ENCODE measurements at regions not wholly inside any gene's neighbourhood (a gene's known extent, or its start where the extent isn't known, plus 50 kb on each side); places are given as distances from the start of the nearest gene placed in this dataset.

DNA sequence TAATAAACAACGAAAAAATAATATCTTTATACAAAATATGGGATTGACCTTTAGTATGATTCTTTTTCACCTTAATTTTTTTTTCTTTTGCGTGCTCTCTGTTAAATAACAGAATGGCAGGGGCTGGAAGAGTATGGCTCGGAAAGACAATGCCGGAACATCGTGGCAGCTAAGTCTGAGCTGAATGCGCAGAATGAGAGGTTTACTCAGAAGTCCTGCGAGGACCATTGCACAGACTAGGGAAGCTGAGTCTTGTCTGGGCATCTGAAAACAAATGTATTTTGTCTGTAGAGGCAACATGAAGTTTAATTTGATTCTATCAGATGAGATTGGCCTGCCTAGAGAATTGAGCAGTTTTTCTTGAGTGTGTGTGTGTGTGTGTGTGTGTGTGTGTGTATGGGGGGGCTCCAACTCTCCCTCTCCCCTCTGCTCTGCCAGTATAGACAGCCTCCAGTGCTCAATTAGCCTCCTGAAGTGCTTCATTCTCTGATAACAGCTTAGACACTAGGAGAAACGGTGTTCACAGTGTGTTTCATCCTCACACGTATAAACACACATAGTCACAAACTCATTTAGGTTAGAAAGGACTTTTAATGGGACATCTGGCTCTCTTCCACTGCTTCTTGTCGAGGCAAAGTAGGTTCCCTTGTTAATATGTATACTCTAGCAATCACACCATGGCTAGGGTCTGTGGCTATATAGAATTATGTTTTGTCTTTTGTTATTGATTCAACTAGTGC lies 244.3 kb upstream of the SORL1-AS1 start (continued):
- TF ChIP-seq TCF7 (CRISPR knock-in tag; IDR thresholded peaks at IDR 0.05; ENCODE audit: low read depth) (no peak), NFE2L1 (CRISPR knock-in tag; IDR thresholded peaks at IDR 0.05) (no peak), ZNF423 (CRISPR knock-in tag; IDR thresholded peaks at IDR 0.05) (no peak), RORB (CRISPR knock-in tag; IDR thresholded peaks at IDR 0.05) (no peak), ETV6 (CRISPR knock-in tag; IDR thresholded peaks at IDR 0.05) (no peak)
- TF ChIP-seq, protein P1, sequence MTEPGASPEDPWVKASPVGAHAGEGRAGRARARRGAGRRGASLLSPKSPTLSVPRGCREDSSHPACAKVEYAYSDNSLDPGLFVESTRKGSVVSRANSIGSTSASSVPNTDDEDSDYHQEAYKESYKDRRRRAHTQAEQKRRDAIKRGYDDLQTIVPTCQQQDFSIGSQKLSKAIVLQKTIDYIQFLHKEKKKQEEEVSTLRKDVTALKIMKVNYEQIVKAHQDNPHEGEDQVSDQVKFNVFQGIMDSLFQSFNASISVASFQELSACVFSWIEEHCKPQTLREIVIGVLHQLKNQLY (CRISPR knock-in tag; IDR thresholded peaks at IDR 0.05) = no peak

DNA sequence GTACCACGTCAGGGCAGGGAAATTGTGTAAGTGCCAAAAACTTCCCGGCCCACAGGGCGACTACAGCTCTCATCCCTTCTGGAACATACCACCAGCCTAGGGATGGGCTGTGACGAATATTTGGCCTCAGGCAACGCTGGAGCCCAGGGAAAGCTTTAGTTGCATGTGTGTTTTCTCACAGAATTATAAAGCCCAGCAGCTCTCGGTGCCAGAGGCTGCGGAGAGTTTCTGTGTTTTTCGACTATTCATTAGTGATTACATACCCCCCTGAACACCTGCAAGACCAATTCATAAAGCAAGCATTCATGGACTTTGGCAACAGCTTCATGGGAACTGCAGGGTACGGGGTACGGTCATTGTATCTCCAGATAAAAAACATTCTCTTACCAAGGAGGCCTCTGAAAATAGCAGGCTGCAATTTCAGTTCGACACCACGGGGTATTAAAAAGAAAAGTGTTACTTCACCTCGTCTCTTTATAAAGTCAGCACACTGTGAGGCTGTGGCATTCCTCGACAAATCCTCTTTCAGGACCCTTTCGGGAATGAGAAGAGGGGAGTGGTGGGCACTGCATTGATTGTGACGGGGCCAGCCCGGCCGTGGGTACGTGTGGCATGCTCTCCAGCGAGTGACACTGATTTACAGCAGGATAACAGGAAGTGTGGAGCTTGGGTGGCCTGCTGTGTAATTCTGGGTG lies 243.6 kb upstream of the SORL1-AS1 start:
- Mint-ChIP-seq H3K27me3 (ENCODE audit: low read depth) (no peaks in the 10 kb centered on the region), H3K27ac (peak overlapping the region; percentile 44; the same call in 1 of the 2 replicates), H3K4me1 (peaks cover 34% of the 10 kb centered on the region), H3K4me3 (no peak overlapping the region), H3K9me3 (no peaks in the 10 kb centered on the region), H3K36me3 (no peaks in the 10 kb centered on the region)
- DNase-seq (ENCODE audit: low spot score) (no peak), ATAC-seq (0 out of 2 replicates have a peak, but pooled peaks have one; percentile 24)
- TF ChIP-seq, protein P2, sequence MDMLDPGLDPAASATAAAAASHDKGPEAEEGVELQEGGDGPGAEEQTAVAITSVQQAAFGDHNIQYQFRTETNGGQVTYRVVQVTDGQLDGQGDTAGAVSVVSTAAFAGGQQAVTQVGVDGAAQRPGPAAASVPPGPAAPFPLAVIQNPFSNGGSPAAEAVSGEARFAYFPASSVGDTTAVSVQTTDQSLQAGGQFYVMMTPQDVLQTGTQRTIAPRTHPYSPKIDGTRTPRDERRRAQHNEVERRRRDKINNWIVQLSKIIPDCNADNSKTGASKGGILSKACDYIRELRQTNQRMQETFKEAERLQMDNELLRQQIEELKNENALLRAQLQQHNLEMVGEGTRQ (CRISPR knock-in tag; IDR thresholded peaks at IDR 0.05) = no peak
- TF ChIP-seq ZNF232 (CRISPR knock-in tag; IDR thresholded peaks at IDR 0.05) = no peak
- TF ChIP-seq, protein P3, sequence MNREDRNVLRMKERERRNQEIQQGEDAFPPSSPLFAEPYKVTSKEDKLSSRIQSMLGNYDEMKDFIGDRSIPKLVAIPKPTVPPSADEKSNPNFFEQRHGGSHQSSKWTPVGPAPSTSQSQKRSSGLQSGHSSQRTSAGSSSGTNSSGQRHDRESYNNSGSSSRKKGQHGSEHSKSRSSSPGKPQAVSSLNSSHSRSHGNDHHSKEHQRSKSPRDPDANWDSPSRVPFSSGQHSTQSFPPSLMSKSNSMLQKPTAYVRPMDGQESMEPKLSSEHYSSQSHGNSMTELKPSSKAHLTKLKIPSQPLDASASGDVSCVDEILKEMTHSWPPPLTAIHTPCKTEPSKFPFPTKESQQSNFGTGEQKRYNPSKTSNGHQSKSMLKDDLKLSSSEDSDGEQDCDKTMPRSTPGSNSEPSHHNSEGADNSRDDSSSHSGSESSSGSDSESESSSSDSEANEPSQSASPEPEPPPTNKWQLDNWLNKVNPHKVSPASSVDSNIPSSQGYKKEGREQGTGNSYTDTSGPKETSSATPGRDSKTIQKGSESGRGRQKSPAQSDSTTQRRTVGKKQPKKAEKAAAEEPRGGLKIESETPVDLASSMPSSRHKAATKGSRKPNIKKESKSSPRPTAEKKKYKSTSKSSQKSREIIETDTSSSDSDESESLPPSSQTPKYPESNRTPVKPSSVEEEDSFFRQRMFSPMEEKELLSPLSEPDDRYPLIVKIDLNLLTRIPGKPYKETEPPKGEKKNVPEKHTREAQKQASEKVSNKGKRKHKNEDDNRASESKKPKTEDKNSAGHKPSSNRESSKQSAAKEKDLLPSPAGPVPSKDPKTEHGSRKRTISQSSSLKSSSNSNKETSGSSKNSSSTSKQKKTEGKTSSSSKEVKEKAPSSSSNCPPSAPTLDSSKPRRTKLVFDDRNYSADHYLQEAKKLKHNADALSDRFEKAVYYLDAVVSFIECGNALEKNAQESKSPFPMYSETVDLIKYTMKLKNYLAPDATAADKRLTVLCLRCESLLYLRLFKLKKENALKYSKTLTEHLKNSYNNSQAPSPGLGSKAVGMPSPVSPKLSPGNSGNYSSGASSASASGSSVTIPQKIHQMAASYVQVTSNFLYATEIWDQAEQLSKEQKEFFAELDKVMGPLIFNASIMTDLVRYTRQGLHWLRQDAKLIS (CRISPR knock-in tag; IDR thresholded peaks at IDR 0.05; ENCODE audit: borderline replicate concordance) = no peak
- no peak for TF ChIP-seq NR3C1 (CRISPR knock-in tag; conservative IDR thresholded peaks at IDR 0.05; ENCODE audit: low read depth)
- TF ChIP-seq ZNF671 (CRISPR knock-in tag; IDR thresholded peaks at IDR 0.05) = no peak
- TF ChIP-seq ZNF423 (CRISPR knock-in tag; IDR thresholded peaks at IDR 0.05) = no peak
- POLR2A ChIA-PET = no interaction called here
- CTCF ChIA-PET = no interaction called here

DNA sequence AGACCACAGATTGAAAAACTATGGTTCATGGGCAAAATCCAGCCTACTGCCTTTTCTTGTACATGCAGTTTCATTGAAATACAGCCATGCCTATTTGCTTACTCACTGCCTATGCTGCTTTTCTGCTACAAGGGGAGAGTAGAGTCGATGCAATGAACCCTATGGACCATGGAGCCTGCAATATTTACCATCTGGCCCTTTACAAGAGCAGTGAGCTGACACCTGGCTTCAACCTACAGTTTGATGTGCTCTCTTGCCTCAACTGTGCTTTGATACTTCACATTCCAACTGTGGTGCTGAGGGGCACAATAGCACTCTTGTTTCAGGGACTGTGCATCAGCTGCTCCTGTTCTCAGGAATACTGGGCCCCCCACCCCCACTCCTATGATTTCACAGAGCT lies 239.5 kb upstream of the SORL1-AS1 start:
- POLR2A ChIA-PET = no interaction called here
- DNase-seq (ENCODE audit: low spot score) (no peak), ATAC-seq (no peak)
- TF ChIP-seq, protein P4, sequence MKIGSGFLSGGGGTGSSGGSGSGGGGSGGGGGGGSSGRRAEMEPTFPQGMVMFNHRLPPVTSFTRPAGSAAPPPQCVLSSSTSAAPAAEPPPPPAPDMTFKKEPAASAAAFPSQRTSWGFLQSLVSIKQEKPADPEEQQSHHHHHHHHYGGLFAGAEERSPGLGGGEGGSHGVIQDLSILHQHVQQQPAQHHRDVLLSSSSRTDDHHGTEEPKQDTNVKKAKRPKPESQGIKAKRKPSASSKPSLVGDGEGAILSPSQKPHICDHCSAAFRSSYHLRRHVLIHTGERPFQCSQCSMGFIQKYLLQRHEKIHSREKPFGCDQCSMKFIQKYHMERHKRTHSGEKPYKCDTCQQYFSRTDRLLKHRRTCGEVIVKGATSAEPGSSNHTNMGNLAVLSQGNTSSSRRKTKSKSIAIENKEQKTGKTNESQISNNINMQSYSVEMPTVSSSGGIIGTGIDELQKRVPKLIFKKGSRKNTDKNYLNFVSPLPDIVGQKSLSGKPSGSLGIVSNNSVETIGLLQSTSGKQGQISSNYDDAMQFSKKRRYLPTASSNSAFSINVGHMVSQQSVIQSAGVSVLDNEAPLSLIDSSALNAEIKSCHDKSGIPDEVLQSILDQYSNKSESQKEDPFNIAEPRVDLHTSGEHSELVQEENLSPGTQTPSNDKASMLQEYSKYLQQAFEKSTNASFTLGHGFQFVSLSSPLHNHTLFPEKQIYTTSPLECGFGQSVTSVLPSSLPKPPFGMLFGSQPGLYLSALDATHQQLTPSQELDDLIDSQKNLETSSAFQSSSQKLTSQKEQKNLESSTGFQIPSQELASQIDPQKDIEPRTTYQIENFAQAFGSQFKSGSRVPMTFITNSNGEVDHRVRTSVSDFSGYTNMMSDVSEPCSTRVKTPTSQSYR (CRISPR knock-in tag; IDR thresholded peaks at IDR 0.05) = no peak
- no peak for TF ChIP-seq NR3C1 (CRISPR knock-in tag; conservative IDR thresholded peaks at IDR 0.05; ENCODE audit: low read depth)
- no peak for TF ChIP-seq ZNF396 (CRISPR knock-in tag; IDR thresholded peaks at IDR 0.05; ENCODE audit: borderline replicate concordance)
- TF ChIP-seq, protein P5, sequence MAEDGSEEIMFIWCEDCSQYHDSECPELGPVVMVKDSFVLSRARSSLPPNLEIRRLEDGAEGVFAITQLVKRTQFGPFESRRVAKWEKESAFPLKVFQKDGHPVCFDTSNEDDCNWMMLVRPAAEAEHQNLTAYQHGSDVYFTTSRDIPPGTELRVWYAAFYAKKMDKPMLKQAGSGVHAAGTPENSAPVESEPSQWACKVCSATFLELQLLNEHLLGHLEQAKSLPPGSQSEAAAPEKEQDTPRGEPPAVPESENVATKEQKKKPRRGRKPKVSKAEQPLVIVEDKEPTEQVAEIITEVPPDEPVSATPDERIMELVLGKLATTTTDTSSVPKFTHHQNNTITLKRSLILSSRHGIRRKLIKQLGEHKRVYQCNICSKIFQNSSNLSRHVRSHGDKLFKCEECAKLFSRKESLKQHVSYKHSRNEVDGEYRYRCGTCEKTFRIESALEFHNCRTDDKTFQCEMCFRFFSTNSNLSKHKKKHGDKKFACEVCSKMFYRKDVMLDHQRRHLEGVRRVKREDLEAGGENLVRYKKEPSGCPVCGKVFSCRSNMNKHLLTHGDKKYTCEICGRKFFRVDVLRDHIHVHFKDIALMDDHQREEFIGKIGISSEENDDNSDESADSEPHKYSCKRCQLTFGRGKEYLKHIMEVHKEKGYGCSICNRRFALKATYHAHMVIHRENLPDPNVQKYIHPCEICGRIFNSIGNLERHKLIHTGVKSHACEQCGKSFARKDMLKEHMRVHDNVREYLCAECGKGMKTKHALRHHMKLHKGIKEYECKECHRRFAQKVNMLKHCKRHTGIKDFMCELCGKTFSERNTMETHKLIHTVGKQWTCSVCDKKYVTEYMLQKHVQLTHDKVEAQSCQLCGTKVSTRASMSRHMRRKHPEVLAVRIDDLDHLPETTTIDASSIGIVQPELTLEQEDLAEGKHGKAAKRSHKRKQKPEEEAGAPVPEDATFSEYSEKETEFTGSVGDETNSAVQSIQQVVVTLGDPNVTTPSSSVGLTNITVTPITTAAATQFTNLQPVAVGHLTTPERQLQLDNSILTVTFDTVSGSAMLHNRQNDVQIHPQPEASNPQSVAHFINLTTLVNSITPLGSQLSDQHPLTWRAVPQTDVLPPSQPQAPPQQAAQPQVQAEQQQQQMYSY (CRISPR knock-in tag; IDR thresholded peaks at IDR 0.05) = no peak
- CTCF ChIA-PET = interaction anchor here (0.6 kb wide), 1 partner anchor 39 kb away, joined by 3 read pairs; no protein-coding TSS in a partner anchor
- peaks cover 37% of the 10 kb centered on the region for H3K4me1 Mint-ChIP-seq
- H3K27me3 Mint-ChIP-seq (ENCODE audit: low read depth) = no peaks in the 10 kb centered on the region
- H3K27ac Mint-ChIP-seq = no peak overlapping the region
- H3K36me3 Mint-ChIP-seq = no peaks in the 10 kb centered on the region
- no peak overlapping the region for H3K4me3 Mint-ChIP-seq
- H3K9me3 Mint-ChIP-seq = no peaks in the 10 kb centered on the region
